Uterus (tissue), 2 donors: ENCODE measurements at regions not wholly inside any gene's neighbourhood (a gene's known extent, or its start where the extent isn't known, plus 50 kb on each side); places are given as distances from the start of the nearest gene placed in this dataset.

ENCODE experiments used
- POLR2A ChIP-seq, 2 donors: fragments of 450-650 bp; IDR thresholded peaks; one replicate each; pipeline ENCODE4 v1.6.1; 2016; ENCODE audit warnings: antibody characterized with exemption in 2 of 2, mild to moderate bottlenecking in 1 of 2, moderate library complexity in 1 of 2
- TF ChIP-seq, protein P1 (sequence below), 4 experiments: fragments of 200-600 bp in 2 of 4; fragments of 450-650 bp in 2 of 4; sonication (generic) in 2 of 4; IDR thresholded peaks; one replicate each; pipeline ENCODE4 v1.5.1; 2016 to 2019; ENCODE audit warnings: antibody characterized with exemption in 4 of 4, mild to moderate bottlenecking in 2 of 4, moderate library complexity in 1 of 4

DNA sequence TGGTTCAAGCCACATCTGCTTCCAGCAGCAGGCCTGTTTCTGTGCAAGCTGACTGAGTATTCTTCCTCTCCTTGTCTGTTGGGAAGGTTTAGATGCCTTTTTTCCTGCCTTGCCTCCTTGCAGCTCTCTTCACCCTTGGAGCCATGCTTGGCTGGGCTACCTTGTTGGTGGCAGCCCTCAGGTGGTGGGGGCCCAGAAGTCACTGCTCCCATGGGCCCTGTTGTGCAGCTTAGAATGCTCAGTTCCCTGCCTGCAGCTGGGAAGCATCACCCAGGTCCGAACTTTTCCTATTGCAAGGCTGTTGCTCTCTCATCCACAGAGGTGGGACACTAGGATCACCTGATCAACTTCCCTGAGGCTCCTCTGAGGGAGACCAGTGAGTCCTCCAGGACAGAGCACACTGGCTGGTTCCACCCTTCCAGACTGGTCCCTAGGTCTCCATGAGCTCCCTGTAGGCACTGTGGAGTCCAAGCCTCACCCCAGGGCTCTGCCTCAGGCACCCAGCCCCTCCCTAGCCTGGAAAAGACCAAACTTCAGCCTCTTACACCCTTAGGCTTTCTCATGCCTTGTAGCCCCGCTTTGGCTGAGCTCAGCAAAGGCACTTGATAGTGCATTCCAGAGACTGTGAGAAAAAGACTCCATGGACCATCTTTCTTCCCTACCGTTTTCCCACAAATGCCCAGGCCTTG, 219.3 kb upstream of the SH3BP4 start:
- TF ChIP-seq, protein P1, sequence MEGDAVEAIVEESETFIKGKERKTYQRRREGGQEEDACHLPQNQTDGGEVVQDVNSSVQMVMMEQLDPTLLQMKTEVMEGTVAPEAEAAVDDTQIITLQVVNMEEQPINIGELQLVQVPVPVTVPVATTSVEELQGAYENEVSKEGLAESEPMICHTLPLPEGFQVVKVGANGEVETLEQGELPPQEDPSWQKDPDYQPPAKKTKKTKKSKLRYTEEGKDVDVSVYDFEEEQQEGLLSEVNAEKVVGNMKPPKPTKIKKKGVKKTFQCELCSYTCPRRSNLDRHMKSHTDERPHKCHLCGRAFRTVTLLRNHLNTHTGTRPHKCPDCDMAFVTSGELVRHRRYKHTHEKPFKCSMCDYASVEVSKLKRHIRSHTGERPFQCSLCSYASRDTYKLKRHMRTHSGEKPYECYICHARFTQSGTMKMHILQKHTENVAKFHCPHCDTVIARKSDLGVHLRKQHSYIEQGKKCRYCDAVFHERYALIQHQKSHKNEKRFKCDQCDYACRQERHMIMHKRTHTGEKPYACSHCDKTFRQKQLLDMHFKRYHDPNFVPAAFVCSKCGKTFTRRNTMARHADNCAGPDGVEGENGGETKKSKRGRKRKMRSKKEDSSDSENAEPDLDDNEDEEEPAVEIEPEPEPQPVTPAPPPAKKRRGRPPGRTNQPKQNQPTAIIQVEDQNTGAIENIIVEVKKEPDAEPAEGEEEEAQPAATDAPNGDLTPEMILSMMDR (IDR thresholded peaks at IDR 0.05), result no peak
- TF ChIP-seq POLR2A (IDR thresholded peaks at IDR 0.05), result no peak
